Adrenal gland (tissue), 5 donors: ENCODE measurements at regions not wholly inside any gene's neighbourhood (a gene's known extent, or its start where the extent isn't known, plus 50 kb on each side); places are given as distances from the start of the nearest gene placed in this dataset.

Experiments used
- POLR2A ChIP-seq, 2 donors: fragments of 450-650 bp; IDR thresholded peaks; one replicate each; pipeline ENCODE4 v1.6.1; 2017; ENCODE audit warnings: antibody characterized with exemption in 2 of 2, mild to moderate bottlenecking in 2 of 2, moderate library complexity in 1 of 2
- TF ChIP-seq, protein P1 (sequence below), 6 experiments: fragments of 450-650 bp in 4 of 6; fragments of 200-600 bp in 2 of 6; sonication (generic) in 1 of 6; IDR thresholded peaks; 1 replicate in 5 of 6; 2 replicates in 1 of 6; pipeline versions ENCODE4 v1.5.1 to v1.8.0; 2016 to 2021; ENCODE audit warnings: antibody characterized with exemption in 6 of 6, mild to moderate bottlenecking in 2 of 6, moderate library complexity in 1 of 6
- donor health status: DM: no; HTN: no; CAD: no.

DNA sequence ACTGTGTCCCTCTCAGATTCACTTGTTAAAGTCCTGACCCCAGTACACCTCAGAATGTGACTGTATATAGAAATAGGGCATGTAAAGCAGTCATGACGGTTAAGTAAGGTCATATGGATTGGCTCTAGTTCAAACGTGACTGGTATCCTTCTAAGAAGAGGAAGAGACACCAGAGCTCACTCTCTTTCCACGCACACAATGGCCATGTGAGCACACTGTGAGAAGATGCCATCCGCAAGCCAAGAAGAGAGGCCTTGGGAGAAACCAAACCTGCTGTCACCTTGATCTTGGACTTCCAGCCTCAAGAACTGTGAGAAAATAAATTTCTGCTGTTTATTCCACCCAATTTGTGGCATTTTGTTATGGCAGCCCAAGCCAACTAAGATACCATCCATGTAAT, 56.8 kb upstream of the IRF2BP2 start:
- TF ChIP-seq, protein P1, sequence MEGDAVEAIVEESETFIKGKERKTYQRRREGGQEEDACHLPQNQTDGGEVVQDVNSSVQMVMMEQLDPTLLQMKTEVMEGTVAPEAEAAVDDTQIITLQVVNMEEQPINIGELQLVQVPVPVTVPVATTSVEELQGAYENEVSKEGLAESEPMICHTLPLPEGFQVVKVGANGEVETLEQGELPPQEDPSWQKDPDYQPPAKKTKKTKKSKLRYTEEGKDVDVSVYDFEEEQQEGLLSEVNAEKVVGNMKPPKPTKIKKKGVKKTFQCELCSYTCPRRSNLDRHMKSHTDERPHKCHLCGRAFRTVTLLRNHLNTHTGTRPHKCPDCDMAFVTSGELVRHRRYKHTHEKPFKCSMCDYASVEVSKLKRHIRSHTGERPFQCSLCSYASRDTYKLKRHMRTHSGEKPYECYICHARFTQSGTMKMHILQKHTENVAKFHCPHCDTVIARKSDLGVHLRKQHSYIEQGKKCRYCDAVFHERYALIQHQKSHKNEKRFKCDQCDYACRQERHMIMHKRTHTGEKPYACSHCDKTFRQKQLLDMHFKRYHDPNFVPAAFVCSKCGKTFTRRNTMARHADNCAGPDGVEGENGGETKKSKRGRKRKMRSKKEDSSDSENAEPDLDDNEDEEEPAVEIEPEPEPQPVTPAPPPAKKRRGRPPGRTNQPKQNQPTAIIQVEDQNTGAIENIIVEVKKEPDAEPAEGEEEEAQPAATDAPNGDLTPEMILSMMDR (IDR thresholded peaks at IDR 0.05), result no peak
- TF ChIP-seq POLR2A (IDR thresholded peaks at IDR 0.05), result no peak
